ENCODE measurements at regions not wholly inside any gene's neighbourhood (a gene's known extent, or its start where the extent isn't known, plus 50 kb on each side); places are given as distances from the start of the nearest gene placed in this dataset.
"Not testable (repeated sequence)": the region's sequence is repeated elsewhere in the genome, so short reads cannot be mapped to it uniquely, and the experiment has no call there.

DNA sequence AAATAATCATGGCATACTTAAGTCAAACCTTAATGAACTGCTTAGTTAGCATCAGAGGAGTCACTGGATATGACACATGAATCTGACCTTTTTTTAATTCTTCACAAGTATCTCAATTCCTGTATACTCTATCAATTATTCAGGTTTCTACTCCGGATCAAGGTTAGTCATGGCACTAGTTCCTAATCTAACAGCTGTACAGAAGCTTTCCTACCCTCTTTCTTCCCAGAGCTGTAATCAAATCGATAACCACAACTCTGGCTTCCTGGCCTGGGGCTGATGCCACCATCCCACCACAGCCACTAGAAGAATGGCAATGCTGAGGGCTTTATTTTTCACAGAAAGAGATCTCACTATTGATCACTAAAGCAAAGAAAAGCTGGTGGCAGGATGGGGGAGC lies 718.5 kb downstream of the SMARCA1 start:
- H3K4me3 ChIP-seq, result no peak overlapping the region
- no peak for DNase-seq (ENCODE audit: low spot score)
- H3K36me3 ChIP-seq, result no peaks in the 10 kb centered on the region
- H3K27ac ChIP-seq, result no peak overlapping the region
- TF ChIP-seq, protein P1, sequence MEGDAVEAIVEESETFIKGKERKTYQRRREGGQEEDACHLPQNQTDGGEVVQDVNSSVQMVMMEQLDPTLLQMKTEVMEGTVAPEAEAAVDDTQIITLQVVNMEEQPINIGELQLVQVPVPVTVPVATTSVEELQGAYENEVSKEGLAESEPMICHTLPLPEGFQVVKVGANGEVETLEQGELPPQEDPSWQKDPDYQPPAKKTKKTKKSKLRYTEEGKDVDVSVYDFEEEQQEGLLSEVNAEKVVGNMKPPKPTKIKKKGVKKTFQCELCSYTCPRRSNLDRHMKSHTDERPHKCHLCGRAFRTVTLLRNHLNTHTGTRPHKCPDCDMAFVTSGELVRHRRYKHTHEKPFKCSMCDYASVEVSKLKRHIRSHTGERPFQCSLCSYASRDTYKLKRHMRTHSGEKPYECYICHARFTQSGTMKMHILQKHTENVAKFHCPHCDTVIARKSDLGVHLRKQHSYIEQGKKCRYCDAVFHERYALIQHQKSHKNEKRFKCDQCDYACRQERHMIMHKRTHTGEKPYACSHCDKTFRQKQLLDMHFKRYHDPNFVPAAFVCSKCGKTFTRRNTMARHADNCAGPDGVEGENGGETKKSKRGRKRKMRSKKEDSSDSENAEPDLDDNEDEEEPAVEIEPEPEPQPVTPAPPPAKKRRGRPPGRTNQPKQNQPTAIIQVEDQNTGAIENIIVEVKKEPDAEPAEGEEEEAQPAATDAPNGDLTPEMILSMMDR (IDR thresholded peaks at IDR 0.05), result no peak
- ATAC-seq (ENCODE audit: insufficient number of reproducible peaks, low FRiP score, low read depth), result no peak
- no peaks in the 10 kb centered on the region for H3K9me3 ChIP-seq
- no peaks in the 10 kb centered on the region for H3K4me1 ChIP-seq (ENCODE audit: control insufficient read depth in 1 of 2, low read depth in 2 of 2)
- H3K27me3 ChIP-seq (replicated peaks; ENCODE audit: insufficient read depth), result no peaks in the 10 kb centered on the region

DNA sequence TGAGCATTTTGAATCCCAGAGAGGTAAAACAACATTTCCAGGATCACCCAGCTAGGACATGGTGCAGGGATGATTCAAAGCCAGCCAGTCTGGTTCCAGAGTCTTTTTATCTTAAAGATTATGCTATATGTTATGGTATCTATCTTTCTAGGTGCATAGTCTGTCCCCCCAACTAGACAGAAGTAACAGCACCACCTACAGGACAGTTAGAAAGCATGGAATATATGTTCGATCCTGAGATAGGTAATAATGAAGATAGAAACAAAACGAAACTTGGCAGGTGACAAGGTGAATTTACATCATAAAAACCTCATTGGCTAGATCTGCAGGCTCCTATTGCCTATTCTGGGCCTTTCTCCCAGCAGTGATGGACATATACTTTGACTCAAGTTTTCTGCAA lies 723.2 kb downstream of the SMARCA1 start:
- Histone ChIP-seq H3K36me3 (no peaks in the 10 kb centered on the region), H3K4me1 (ENCODE audit: control insufficient read depth in 1 of 2, low read depth in 2 of 2) (no peaks in the 10 kb centered on the region), H3K27me3 (replicated peaks; ENCODE audit: insufficient read depth) (no peaks in the 10 kb centered on the region), H3K9me3 (no peaks in the 10 kb centered on the region), H3K4me3 (no peak overlapping the region), H3K27ac (no peak overlapping the region)
- TF ChIP-seq, protein P1 (IDR thresholded peaks at IDR 0.05), result no peak
- ATAC-seq (ENCODE audit: insufficient number of reproducible peaks, low FRiP score, low read depth) (no peak), DNase-seq (ENCODE audit: low spot score) (no peak)

DNA sequence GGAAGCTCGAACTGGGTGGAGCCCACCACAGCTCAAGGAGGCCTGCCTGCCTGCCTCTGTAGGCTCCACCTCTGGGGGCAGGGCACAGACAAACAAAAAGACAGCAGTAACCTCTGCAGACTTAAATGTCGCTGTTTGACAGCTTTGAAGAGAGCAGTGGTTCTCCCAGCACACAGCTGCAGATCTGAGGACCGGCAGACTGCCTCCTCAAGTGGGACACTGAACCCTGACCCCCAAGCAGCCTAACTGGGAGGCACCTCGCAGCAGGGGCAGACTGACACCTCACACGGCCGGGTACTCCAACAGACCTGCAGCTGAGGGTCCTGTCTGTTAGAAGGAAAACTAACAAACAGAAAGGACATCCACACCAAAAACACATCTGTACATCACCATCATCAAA lies 730.9 kb upstream of the ACTRT1 start:
- H3K27ac ChIP-seq; H3K27me3 ChIP-seq (replicated peaks; ENCODE audit: insufficient read depth); DNase-seq (ENCODE audit: low spot score): not testable (repeated sequence)

DNA sequence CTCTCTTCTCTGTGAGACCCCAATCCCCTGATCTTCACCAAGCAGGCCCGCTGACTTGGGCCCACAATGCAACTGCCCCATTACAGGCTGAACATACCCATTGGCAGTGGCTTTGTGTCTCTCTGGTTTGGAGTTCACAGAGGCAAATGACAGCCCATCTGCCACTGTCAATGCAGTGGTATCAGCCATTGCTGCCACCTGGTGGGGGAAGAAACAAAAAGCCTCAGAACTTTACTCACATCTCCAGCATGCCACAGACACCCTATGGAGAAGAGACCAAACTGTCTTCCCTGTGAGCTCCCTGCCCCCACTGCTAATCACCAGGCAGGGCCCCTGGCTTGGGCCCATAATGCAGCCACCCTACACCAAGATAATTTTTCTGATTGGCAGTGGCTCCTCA lies 729.3 kb upstream of the ACTRT1 start:
- Histone ChIP-seq H3K36me3 (no peaks in the 10 kb centered on the region), H3K4me1 (ENCODE audit: control insufficient read depth in 1 of 2, low read depth in 2 of 2) (no peaks in the 10 kb centered on the region), H3K27ac (no peak overlapping the region), H3K9me3 (no peaks in the 10 kb centered on the region), H3K4me3 (no peak overlapping the region), H3K27me3 (replicated peaks; ENCODE audit: insufficient read depth) (no peaks in the 10 kb centered on the region)
- TF ChIP-seq, protein P1 (IDR thresholded peaks at IDR 0.05), result no peak
- no peak for ATAC-seq (ENCODE audit: insufficient number of reproducible peaks, low FRiP score, low read depth)
- no peak for DNase-seq (ENCODE audit: low spot score)

More for the DNA sequence above, 730.9 kb upstream of the ACTRT1 start:
- not testable (repeated sequence) for H3K9me3 ChIP-seq; H3K4me1 ChIP-seq (ENCODE audit: control insufficient read depth in 1 of 2, low read depth in 2 of 2); H3K4me3 ChIP-seq; ATAC-seq (ENCODE audit: insufficient number of reproducible peaks, low FRiP score, low read depth); H3K36me3 ChIP-seq

DNA sequence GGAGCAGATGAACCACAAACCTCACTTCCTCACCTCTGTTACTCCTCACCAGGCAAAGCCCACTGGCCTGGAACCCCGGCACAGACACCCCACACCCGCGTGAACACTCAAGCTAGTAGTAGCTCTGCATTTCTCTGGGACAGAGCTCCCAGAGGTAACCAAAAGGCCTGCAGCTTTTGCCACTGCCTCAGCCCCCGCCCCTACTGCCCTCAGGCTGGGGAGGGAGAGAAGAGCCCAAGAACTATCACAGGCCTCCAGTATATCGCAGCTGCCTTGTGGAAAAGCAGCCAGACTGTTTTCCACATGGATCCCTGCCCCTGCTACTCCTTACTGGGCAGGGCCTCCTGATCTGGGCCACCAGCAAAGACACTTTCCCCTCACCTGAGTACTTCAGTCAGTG lies 728.7 kb upstream of the ACTRT1 start:
- Histone ChIP-seq H3K27ac (no peak overlapping the region), H3K36me3 (no peaks in the 10 kb centered on the region), H3K27me3 (replicated peaks; ENCODE audit: insufficient read depth) (no peaks in the 10 kb centered on the region), H3K4me1 (ENCODE audit: control insufficient read depth in 1 of 2, low read depth in 2 of 2) (no peaks in the 10 kb centered on the region), H3K4me3 (no peak overlapping the region), H3K9me3 (no peaks in the 10 kb centered on the region)
- ATAC-seq (ENCODE audit: insufficient number of reproducible peaks, low FRiP score, low read depth) (no peak), DNase-seq (ENCODE audit: low spot score) (no peak)
- TF ChIP-seq, protein P1 (IDR thresholded peaks at IDR 0.05), result no peak

DNA sequence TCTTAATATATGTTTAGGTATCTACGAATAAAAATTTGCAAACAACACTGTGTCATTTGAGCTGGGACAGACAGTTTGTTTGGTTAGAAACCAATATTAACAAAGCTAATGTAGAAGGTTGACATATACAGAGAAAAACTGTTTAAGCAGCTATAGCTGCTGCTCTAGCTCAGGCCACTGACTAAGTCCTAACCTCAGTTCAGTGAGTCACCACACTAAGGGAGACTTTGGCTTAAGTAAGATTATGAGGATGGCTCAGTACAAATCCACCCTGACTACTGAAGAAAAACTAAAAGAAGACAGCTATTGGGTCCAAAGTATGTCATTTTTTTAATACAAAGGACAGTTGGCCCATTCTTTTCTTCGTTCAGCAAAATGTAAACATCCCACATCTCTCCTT lies 717.3 kb upstream of the ACTRT1 start:
- DNase-seq (ENCODE audit: low spot score), result no peak
- TF ChIP-seq, protein P1 (IDR thresholded peaks at IDR 0.05), result no peak
- no peaks in the 10 kb centered on the region for H3K27me3 ChIP-seq (replicated peaks; ENCODE audit: insufficient read depth)
- H3K4me3 ChIP-seq, result no peak overlapping the region
- no peaks in the 10 kb centered on the region for H3K9me3 ChIP-seq
- no peaks in the 10 kb centered on the region for H3K36me3 ChIP-seq
- no peak for ATAC-seq (ENCODE audit: insufficient number of reproducible peaks, low FRiP score, low read depth)
- H3K27ac ChIP-seq, result no peak overlapping the region
- H3K4me1 ChIP-seq (ENCODE audit: control insufficient read depth in 1 of 2, low read depth in 2 of 2), result no peaks in the 10 kb centered on the region
